DND-41 (cell line): ENCODE measurements at regions not wholly inside any gene's neighbourhood (a gene's known extent, or its start where the extent isn't known, plus 50 kb on each side); places are given as distances from the start of the nearest gene placed in this dataset.

Source experiments
- CTCF ChIP-seq: IDR thresholded peaks from 2 replicates; pipeline ENCODE4 v1.5.1; 2012; ENCODE audit warnings: borderline replicate concordance, low read length, moderate library complexity, mild to moderate bottlenecking; ENCODE audit not compliant: poor library complexity, severe bottlenecking; ENCODE audit errors: extremely low read depth
- EZH2 ChIP-seq: IDR thresholded peaks from 3 replicates; pipeline ENCODE4 v1.6.1; 2012; ENCODE audit warnings: borderline replicate concordance, low read depth, mild to moderate bottlenecking, moderate library complexity, low read length, inconsistent platforms; ENCODE audit not compliant: severe bottlenecking

DNA sequence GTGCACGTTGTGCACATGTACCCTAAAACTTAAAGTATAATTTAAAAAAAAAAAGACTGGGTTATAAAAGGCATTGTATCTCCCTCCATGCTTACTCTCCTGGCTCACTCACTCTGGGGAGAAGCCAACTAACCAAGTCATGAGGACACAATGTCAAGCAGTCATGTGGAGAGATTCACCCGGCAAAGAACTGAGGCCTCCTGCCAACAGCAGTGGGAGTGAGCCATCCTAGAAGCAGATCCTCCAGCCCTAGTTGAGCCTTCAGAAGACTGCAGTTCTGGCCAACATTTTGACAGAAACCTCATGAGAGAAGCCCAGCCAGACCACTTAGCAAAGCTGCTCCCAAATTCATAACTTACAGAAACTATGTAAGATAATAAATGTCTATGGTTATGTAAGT, 521.7 kb upstream of the FZD8 start:
- no peak for TF ChIP-seq EZH2
- no peak for TF ChIP-seq CTCF
